22Rv1 (cell line): ENCODE measurements at regions not wholly inside any gene's neighbourhood (a gene's known extent, or its start where the extent isn't known, plus 50 kb on each side); places are given as distances from the start of the nearest gene placed in this dataset.

Experiments
- ZFX ChIP-seq: fragments of 450-650 bp; IDR thresholded peaks from 2 replicates; pipeline ENCODE4 v1.6.1; 2017; ENCODE audit warnings: antibody characterized with exemption, borderline replicate concordance
- TF ChIP-seq, protein P1 (sequence below): fragments of 450-650 bp; IDR thresholded peaks from 2 replicates; pipeline ENCODE4 v1.5.1; 2017; ENCODE audit warnings: mild to moderate bottlenecking

- TF ChIP-seq, protein P1, sequence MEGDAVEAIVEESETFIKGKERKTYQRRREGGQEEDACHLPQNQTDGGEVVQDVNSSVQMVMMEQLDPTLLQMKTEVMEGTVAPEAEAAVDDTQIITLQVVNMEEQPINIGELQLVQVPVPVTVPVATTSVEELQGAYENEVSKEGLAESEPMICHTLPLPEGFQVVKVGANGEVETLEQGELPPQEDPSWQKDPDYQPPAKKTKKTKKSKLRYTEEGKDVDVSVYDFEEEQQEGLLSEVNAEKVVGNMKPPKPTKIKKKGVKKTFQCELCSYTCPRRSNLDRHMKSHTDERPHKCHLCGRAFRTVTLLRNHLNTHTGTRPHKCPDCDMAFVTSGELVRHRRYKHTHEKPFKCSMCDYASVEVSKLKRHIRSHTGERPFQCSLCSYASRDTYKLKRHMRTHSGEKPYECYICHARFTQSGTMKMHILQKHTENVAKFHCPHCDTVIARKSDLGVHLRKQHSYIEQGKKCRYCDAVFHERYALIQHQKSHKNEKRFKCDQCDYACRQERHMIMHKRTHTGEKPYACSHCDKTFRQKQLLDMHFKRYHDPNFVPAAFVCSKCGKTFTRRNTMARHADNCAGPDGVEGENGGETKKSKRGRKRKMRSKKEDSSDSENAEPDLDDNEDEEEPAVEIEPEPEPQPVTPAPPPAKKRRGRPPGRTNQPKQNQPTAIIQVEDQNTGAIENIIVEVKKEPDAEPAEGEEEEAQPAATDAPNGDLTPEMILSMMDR: no peak
- TF ChIP-seq ZFX: no peak
Measured at GRCh38 chr11:87736928-87737327, 438.3 kb downstream of the RAB38 start.
